Astrocyte of the spinal cord (primary cell): ENCODE measurements at regions not wholly inside any gene's neighbourhood (a gene's known extent, or its start where the extent isn't known, plus 50 kb on each side); places are given as distances from the start of the nearest gene placed in this dataset.

Experiments used
- DNase-seq: peaks from one replicate; pipeline ENCODE4 v3.0.0; 2011; ENCODE audit warnings: low read depth, low spot score
- H3K4me3 ChIP-seq: 2 replicates; pipeline ENCODE4 v1.5.1; 2011; ENCODE audit warnings: low read depth, mild to moderate bottlenecking, low read length, moderate library complexity
- CTCF ChIP-seq: IDR thresholded peaks from 2 replicates; pipeline ENCODE4 v1.5.1; 2012; ENCODE audit warnings: low read depth, mild to moderate bottlenecking, low read length, inconsistent platforms
- in situ Hi-C: cut with HindIII; loops from 2 replicates; pipeline ENCODE4 v1.10.0; 2017; ENCODE audit warnings: low sequenced_read_pairs

DNA sequence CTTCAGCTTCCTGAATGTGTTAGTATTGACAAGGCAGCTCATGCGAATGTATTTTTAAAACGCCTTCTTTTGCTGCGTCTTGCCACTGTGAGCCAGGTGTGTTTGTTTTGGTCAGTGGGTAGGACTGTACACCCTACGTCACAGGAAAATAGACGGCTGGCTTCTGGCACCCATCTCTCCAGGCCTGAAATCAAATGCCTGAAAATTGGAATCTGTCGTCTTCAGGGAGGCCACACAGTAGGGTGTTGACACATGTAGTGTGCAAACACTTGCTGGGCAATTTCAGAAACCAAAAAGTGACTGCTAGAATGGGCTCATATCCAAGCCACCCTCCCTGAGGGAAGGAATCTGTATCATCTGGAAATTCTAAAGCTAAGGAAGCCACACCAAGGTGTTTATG, 209.3 kb downstream of the TTC8 start:
- no peak overlapping the region for H3K4me3 ChIP-seq
- no peak for DNase-seq
- TF ChIP-seq CTCF: no peak
- in situ Hi-C loops: no loop called here

GRCh38 chr14:89036371-89036770, 211.9 kb downstream of the TTC8 start:
- in situ Hi-C loops: no loop called here
- DNase-seq: no peak
- no peak overlapping the region for H3K4me3 ChIP-seq
- TF ChIP-seq CTCF: no peak

- DNase-seq: no peak
- H3K4me3 ChIP-seq: no peak overlapping the region
- in situ Hi-C loops: no loop called here
- TF ChIP-seq CTCF: no peak
Observed at GRCh38 chr14:89037065-89037464, 212.6 kb downstream of the TTC8 start.

DNA sequence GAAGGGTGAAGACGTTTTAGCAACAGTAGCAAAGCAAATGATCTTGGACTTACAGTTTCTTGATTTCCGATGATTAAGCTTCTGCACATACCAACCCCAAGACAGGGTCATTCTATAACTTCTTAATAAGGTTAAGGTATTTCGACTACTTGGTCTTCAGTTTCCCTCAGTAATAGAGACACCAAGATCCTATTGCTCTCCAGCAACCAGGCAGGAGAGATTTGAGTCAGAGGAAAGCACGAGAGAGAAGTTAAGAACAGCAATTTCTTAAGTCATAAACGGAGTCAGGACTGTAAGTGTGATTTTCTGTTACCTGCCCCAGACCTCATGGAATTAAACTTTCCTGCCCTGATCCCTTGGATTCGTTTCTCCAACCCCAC, 215.6 kb downstream of the TTC8 start:
- DNase-seq: no peak
- no peak for TF ChIP-seq CTCF
- H3K4me3 ChIP-seq: no peak overlapping the region
- in situ Hi-C loops: no loop called here

DNA sequence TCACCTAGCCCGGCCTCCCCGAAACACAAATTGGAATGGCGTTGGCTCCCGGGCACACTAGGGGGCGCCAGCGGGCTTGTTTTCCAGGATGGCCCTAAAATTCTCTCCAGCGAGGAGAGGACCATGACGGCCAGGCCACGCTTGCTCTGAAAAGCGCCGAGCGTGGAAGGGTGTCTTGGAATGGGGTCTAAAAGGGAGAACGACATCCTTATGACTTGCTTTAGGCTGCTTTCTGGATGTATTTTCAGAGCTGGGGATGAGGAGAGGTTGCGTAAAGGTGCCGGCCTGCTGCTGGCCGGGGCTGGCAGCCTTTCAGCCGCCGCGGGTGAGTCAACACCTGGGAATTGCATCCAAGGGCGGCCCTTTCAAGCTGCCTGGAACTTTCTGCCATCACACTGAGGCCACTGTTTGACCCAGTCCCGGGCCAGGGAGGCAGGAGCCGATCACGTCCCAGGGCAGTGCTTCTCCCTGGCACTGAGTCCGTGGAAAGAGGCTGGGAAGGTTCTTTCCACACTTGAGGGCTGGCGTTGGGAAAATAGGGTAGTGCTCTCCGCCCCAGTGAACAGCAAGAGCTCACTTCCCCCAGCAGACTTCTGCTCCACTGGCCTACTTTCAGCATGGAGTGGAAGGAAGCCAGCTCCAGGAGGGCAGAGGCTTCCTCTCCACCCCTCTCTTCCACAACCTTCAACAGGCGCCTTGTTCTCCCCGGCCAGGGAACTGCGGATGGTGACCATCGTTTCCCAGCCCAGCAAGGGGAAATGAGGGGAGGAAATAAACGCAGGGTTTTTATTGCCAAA, 216.2 kb downstream of the TTC8 start:
- in situ Hi-C loops: no loop called here
- TF ChIP-seq CTCF: peak; percentile 97
- H3K4me3 ChIP-seq: peak overlapping the region; percentile 36
- DNase-seq: peak; percentile 94

GRCh38 chr14:89041257-89041582, 216.8 kb downstream of the TTC8 start:
- H3K4me3 ChIP-seq: peak overlapping the region; percentile 36
- TF ChIP-seq CTCF: no peak
- in situ Hi-C loops: no loop called here
- DNase-seq: no peak

DNA sequence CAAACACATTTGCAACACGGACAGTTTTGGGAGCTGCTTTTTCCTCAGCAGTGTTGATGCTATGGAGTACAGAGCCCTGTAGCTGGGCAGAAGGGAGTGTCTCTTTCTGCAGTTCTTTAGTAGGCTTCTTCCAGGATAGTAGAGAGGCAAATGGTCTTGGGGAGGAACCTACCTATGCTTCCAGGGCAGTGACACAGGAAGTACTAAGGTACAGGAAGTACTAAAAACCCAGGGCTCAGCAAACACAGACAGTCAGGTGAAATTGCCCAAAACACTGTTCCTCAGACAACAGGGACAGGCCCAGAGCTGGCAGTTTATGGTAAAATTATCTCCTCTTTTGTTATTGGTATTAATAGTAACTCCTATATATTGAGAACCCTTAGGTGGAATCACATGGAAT, 217.6 kb downstream of the TTC8 start:
- in situ Hi-C loops: no loop called here
- TF ChIP-seq CTCF: no peak
- no peak overlapping the region for H3K4me3 ChIP-seq
- no peak for DNase-seq
